GM19035 (cell line): ENCODE measurements at regions not wholly inside any gene's neighbourhood (a gene's known extent, or its start where the extent isn't known, plus 50 kb on each side); places are given as distances from the start of the nearest gene placed in this dataset.
"Not testable (repeated sequence)": the region's sequence is repeated elsewhere in the genome, so short reads cannot be mapped to it uniquely, and the experiment has no call there.

ENCODE experiments used
- ATAC-seq: cut with Tn5 transposase; IDR thresholded peaks from one replicate; pipeline ENCODE4 v1.9.1; 2021; ENCODE audit not compliant: unreplicated experiment

GRCh38 chr9:42568942-42569556, 385.6 kb downstream of the SPATA31A6 start:
- ATAC-seq = not testable (repeated sequence)

- ATAC-seq = not testable (repeated sequence)
Observed at GRCh38 chr9:42577851-42578250, 394.4 kb downstream of the SPATA31A6 start.
